Neural crest cell (in vitro differentiated cells): ENCODE measurements at regions not wholly inside any gene's neighbourhood (a gene's known extent, or its start where the extent isn't known, plus 50 kb on each side); places are given as distances from the start of the nearest gene placed in this dataset.

ENCODE experiments used
- DNase-seq: peaks from one replicate; pipeline ENCODE4 v3.0.0; 2021; ENCODE audit warnings: low read depth, mixed read lengths, low spot score
- H3K27ac Mint-ChIP-seq: one replicate; pipeline ENCODE4 v1.8.0; 2021; ENCODE audit warnings: mild to moderate bottlenecking, mixed read lengths; ENCODE audit not compliant: unreplicated experiment
- H3K27me3 Mint-ChIP-seq: 2 replicates; pipeline ENCODE4 v1.8.0; 2021; ENCODE audit warnings: low read depth, mild to moderate bottlenecking, mixed read lengths
- H3K36me3 Mint-ChIP-seq: 2 replicates; pipeline ENCODE4 v1.8.0; 2021; ENCODE audit warnings: low read depth, mild to moderate bottlenecking, mixed read lengths
- H3K4me1 Mint-ChIP-seq: 2 replicates; pipeline ENCODE4 v1.8.0; 2021; ENCODE audit warnings: mixed read lengths
- H3K4me3 Mint-ChIP-seq: one replicate; pipeline ENCODE4 v1.8.0; 2021; ENCODE audit warnings: mild to moderate bottlenecking, mixed read lengths
- H3K9me3 Mint-ChIP-seq: 2 replicates; pipeline ENCODE4 v1.8.0; 2021; ENCODE audit warnings: mixed read lengths
- TF ChIP-seq, protein P1 (sequence below): fragments of 200-600 bp; sonication (generic); conservative IDR thresholded peaks from 2 replicates; pipeline ENCODE4 v1.5.0; 2021; ENCODE audit warnings: antibody characterized with exemption, mild to moderate bottlenecking

DNA sequence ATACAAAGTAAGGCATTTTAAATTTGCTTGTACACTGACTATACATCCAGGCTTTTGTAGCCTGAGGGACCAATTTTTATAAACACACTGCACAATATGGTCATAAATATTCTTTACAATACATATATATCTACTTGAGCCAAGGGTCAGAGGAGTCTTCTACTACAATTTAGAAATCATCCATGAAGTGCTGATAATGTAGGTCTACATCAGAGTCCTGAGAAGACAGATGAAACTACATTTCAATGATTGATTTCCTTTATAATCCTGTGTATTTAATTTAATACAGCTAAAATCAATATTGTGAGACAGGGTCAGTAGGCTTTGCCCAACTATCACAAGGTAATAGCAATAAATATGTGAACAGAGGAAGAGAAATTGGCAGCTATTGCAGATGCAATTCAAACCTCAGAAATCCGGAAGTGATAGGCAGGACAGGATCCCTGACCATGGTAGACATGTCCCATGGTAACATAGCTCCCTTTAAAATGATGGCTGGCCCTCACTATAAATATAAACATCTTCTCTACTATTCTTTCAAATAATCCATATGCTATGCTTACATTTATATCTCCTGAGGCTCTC lies 318.0 kb upstream of the POT1 start:
- no peak for DNase-seq
- Mint-ChIP-seq H3K9me3 (no peaks in the 10 kb centered on the region), H3K27me3 (no peaks in the 10 kb centered on the region), H3K4me1 (no peaks in the 10 kb centered on the region), H3K36me3 (no peaks in the 10 kb centered on the region), H3K27ac (no peak overlapping the region), H3K4me3 (no peak overlapping the region)
- TF ChIP-seq, protein P1, sequence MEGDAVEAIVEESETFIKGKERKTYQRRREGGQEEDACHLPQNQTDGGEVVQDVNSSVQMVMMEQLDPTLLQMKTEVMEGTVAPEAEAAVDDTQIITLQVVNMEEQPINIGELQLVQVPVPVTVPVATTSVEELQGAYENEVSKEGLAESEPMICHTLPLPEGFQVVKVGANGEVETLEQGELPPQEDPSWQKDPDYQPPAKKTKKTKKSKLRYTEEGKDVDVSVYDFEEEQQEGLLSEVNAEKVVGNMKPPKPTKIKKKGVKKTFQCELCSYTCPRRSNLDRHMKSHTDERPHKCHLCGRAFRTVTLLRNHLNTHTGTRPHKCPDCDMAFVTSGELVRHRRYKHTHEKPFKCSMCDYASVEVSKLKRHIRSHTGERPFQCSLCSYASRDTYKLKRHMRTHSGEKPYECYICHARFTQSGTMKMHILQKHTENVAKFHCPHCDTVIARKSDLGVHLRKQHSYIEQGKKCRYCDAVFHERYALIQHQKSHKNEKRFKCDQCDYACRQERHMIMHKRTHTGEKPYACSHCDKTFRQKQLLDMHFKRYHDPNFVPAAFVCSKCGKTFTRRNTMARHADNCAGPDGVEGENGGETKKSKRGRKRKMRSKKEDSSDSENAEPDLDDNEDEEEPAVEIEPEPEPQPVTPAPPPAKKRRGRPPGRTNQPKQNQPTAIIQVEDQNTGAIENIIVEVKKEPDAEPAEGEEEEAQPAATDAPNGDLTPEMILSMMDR = no peak

DNA sequence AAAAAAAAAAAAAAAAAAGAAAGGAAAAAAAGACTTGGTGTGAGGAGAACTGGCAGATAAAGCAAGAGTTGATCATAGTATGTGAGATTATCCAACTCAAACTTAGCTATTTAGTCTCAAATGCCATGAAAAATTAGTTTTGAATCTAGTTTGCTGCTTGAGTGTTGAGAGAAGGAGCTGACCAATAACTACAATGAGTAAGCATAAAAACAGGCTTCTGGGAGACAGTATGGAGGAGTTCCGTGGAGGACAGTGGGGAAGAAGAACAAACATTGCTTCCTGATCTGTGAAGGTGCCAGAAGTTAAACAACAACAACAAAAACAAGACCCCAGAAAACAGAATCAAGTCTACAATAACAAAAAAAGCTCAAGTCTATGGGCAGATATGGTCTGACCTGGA lies 317.1 kb upstream of the POT1 start:
- TF ChIP-seq, protein P1 = no peak
- no peak for DNase-seq
- Mint-ChIP-seq H3K9me3 (no peaks in the 10 kb centered on the region), H3K4me1 (no peaks in the 10 kb centered on the region), H3K36me3 (no peaks in the 10 kb centered on the region), H3K27me3 (no peaks in the 10 kb centered on the region), H3K4me3 (no peak overlapping the region), H3K27ac (no peak overlapping the region)

DNA sequence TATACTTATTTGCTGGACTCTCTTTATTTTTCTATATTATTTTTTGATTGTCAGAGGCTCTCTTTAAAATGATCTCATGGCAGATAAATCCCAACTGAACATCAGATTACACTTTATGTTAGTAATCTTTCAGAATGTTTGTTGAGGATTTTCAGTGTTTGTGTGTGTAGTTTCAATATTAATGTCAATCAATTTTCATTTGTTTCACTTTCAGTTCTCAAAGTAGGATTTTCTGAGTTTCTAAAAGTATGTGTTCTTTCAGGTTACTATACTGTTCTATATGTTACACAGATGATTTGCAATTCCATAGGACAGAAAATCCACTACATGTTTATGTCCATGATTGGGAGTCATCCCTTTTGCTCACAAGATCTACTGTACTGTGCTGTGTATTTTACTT lies 311.9 kb upstream of the POT1 start:
- H3K27me3 Mint-ChIP-seq = no peaks in the 10 kb centered on the region
- H3K27ac Mint-ChIP-seq = no peak overlapping the region
- TF ChIP-seq, protein P1 = no peak
- no peak overlapping the region for H3K4me3 Mint-ChIP-seq
- no peaks in the 10 kb centered on the region for H3K4me1 Mint-ChIP-seq
- no peaks in the 10 kb centered on the region for H3K9me3 Mint-ChIP-seq
- no peaks in the 10 kb centered on the region for H3K36me3 Mint-ChIP-seq
- DNase-seq = no peak

DNA sequence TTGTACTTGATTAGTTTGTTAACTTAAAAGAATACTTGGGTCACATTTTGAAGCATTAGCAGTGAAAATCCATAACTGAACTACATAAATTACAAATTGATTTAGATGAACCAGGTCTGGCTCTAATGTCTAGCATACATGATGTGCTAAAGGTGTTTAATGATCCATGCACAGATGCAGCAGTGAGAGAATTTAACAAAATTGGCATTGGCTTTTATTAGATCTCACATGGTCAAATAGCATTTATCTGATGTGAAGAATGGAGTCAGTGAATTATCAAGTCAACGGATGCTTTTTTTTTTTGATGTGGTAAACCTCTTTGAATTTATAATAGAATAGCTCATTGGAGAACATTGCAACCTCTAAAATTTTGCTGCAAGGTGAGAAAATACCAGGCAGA lies 293.0 kb upstream of the POT1 start:
- H3K27me3 Mint-ChIP-seq = no peaks in the 10 kb centered on the region
- no peaks in the 10 kb centered on the region for H3K36me3 Mint-ChIP-seq
- H3K9me3 Mint-ChIP-seq = peaks cover 5% of the 10 kb centered on the region
- no peak overlapping the region for H3K4me3 Mint-ChIP-seq
- no peaks in the 10 kb centered on the region for H3K4me1 Mint-ChIP-seq
- H3K27ac Mint-ChIP-seq = no peak overlapping the region
- no peak for DNase-seq
- TF ChIP-seq, protein P1 = no peak

DNA sequence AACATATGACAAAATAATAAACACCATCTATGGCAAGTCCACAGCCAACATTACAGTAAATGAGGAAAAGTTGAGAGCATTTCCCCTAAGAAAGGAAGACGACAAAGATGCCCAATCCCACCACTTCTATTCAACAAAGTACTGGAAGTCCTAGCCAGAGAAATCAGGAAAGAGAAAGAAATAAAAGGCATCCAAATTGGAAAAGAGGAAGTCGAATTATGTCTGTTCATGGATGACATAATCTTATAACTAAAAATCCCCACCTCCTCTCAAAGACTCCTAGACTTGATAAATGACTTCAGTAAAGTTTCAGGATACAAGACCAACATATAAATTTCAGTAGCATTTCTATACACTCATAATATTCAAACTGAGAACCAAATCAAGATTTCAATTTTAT lies 288.5 kb upstream of the POT1 start:
- H3K4me1 Mint-ChIP-seq = no peaks in the 10 kb centered on the region
- H3K4me3 Mint-ChIP-seq = no peak overlapping the region
- no peak overlapping the region for H3K27ac Mint-ChIP-seq
- DNase-seq = no peak
- H3K27me3 Mint-ChIP-seq = no peaks in the 10 kb centered on the region
- TF ChIP-seq, protein P1 = no peak
- peaks cover 5% of the 10 kb centered on the region for H3K9me3 Mint-ChIP-seq
- no peaks in the 10 kb centered on the region for H3K36me3 Mint-ChIP-seq

DNA sequence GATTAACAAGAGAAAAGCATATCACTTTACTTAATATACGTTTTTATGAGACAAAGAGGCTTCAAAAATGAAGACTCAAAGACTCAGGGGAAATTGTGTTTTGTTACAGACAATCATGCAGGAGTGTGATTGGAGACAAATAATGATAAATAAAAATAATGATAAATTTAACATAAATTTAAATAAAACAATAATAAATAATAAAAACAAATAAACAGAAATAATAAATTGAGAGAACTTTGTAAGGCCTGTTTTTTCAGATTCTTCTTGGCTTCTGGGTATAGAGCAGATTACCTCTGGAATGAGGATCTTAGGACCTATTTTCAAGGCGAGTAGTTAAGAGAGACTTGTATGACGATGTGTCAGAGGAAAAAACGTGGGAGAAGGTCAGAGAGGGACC lies 271.4 kb upstream of the POT1 start:
- H3K9me3 Mint-ChIP-seq = no peaks in the 10 kb centered on the region
- TF ChIP-seq, protein P1 = no peak
- DNase-seq = no peak
- no peaks in the 10 kb centered on the region for H3K4me1 Mint-ChIP-seq
- no peaks in the 10 kb centered on the region for H3K36me3 Mint-ChIP-seq
- H3K27ac Mint-ChIP-seq = no peak overlapping the region
- no peaks in the 10 kb centered on the region for H3K27me3 Mint-ChIP-seq
- no peak overlapping the region for H3K4me3 Mint-ChIP-seq
